Activated naive CD8-positive, alpha-beta T cell (primary cell): ENCODE measurements at regions not wholly inside any gene's neighbourhood (a gene's known extent, or its start where the extent isn't known, plus 50 kb on each side); places are given as distances from the start of the nearest gene placed in this dataset.

Experiments used
- H3K27ac Mint-ChIP-seq: one replicate; pipeline ENCODE4 v1.8.0; 2021; ENCODE audit warnings: mixed read lengths
- H3K27me3 Mint-ChIP-seq: one replicate; pipeline ENCODE4 v1.8.0; 2021; ENCODE audit warnings: mixed read lengths
- H3K36me3 Mint-ChIP-seq: one replicate; pipeline ENCODE4 v1.8.0; 2021; ENCODE audit warnings: mixed read lengths
- H3K4me1 Mint-ChIP-seq: one replicate; pipeline ENCODE4 v1.8.0; 2021; ENCODE audit warnings: low read depth, mixed read lengths
- H3K4me3 Mint-ChIP-seq: one replicate; pipeline ENCODE4 v1.8.0; 2021; ENCODE audit warnings: mild to moderate bottlenecking, mixed read lengths
- H3K9me3 Mint-ChIP-seq: one replicate; pipeline ENCODE4 v1.8.0; 2021; ENCODE audit warnings: low read depth, mixed read lengths

DNA sequence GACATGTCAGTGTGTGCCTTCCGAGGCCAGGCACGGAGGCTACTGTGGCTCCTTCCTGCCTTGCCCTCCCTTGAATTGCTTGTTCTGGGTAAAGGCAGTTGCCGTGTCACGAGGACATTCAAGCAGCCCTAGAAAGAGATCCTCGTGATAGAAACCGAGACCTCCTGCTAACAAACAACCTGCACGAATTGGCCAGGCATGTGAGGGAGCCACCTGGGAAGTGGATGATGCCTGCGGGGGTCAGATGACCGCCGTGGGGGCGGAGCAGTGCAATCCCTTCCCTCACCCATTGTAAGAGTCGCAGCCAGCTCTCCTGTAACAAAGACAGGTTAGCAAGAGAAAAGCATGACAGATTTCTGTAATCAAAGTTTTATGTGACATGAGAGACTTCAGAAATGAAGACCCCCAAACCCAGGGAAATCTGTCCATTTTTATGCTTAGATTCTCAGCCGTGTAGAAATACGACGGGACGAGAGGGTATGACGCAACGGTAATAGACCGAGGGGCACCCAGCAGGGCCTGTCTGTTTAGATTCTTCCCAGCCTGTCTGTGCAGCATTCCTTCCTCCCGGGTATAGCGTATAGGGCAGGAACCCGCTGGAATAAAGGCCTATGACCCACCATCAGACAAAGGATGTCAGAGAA, 241.7 kb downstream of the GATA3 start:
- Mint-ChIP-seq H3K27me3 (no peaks in the 10 kb centered on the region), H3K27ac (no peak overlapping the region), H3K4me3 (no peak overlapping the region)

DNA sequence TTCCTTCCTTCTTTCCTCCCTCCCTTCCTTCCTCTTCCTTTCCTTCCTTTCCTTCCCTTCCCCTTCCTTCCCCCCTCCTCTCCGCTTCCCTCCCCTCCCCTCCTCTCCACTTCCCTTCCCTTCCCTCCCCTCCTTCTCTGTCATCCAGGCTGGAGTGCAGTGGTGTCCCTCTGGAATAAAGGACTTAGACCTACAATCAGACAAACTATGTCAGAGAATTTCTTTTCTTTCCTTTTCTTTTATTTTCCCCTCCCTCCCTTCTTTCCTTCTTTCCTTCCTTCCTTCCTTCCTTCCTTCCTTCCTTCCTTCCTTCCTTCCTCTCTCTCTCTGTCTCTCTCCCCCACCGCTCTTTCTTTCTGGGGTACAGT, 242.2 kb downstream of the GATA3 start:
- H3K36me3 Mint-ChIP-seq = no peaks in the 10 kb centered on the region
- no peaks in the 10 kb centered on the region for H3K27me3 Mint-ChIP-seq
- H3K27ac Mint-ChIP-seq = no peak overlapping the region
- no peaks in the 10 kb centered on the region for H3K9me3 Mint-ChIP-seq
- H3K4me3 Mint-ChIP-seq = no peak overlapping the region
- peaks cover 2% of the 10 kb centered on the region for H3K4me1 Mint-ChIP-seq

More for the DNA sequence above, 241.7 kb downstream of the GATA3 start:
- H3K9me3 Mint-ChIP-seq = no peaks in the 10 kb centered on the region
- no peaks in the 10 kb centered on the region for H3K36me3 Mint-ChIP-seq
- peaks cover 2% of the 10 kb centered on the region for H3K4me1 Mint-ChIP-seq

DNA sequence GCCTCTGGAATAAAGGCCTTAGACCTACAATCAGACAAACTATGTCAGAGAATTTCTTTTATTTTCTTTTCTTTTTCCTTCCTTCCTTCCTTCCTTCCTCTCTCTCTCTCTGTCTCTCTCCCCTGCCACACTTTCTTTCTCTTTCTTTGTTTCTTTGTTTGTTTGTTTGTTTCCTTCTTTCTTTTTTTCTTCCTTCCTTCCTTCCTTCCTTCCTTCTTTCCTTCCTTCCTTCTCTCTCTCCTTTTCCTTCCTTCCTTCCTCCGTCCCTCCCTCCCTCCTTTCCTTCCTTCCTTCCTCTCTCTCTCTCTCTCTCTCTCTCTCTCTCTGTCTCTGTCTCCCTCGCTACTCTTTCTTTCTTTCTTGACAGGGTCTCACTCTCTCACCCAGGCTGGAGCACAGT, 242.6 kb downstream of the GATA3 start:
- no peak overlapping the region for H3K4me3 Mint-ChIP-seq

DNA sequence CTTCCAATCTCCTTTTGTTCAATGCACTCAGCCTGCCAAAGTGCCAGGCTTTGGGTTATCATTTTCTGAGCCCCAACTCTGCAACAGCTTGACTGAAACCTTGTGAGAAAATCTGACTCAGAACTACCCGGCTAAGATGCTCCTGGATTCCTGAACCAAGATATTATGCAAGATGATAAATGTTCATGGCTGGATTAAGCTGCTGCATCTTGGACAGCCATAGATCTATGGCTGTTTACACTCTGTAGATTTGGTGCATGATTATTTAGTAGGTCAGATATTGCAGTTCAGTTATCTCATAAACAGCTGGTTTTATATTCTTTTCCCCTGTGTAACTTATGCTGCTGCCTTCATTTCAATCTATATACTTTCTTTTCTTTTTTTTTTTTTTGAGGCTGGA, 243.5 kb downstream of the GATA3 start:
- no peaks in the 10 kb centered on the region for H3K9me3 Mint-ChIP-seq
- no peaks in the 10 kb centered on the region for H3K36me3 Mint-ChIP-seq
- H3K27me3 Mint-ChIP-seq = no peaks in the 10 kb centered on the region
- H3K4me3 Mint-ChIP-seq = no peak overlapping the region
- H3K4me1 Mint-ChIP-seq = peaks cover 2% of the 10 kb centered on the region
- no peak overlapping the region for H3K27ac Mint-ChIP-seq

More for the DNA sequence above, 242.6 kb downstream of the GATA3 start:
- no peaks in the 10 kb centered on the region for H3K27me3 Mint-ChIP-seq
- peaks cover 2% of the 10 kb centered on the region for H3K4me1 Mint-ChIP-seq
- H3K36me3 Mint-ChIP-seq = no peaks in the 10 kb centered on the region
- no peaks in the 10 kb centered on the region for H3K9me3 Mint-ChIP-seq
- H3K27ac Mint-ChIP-seq = no peak overlapping the region

DNA sequence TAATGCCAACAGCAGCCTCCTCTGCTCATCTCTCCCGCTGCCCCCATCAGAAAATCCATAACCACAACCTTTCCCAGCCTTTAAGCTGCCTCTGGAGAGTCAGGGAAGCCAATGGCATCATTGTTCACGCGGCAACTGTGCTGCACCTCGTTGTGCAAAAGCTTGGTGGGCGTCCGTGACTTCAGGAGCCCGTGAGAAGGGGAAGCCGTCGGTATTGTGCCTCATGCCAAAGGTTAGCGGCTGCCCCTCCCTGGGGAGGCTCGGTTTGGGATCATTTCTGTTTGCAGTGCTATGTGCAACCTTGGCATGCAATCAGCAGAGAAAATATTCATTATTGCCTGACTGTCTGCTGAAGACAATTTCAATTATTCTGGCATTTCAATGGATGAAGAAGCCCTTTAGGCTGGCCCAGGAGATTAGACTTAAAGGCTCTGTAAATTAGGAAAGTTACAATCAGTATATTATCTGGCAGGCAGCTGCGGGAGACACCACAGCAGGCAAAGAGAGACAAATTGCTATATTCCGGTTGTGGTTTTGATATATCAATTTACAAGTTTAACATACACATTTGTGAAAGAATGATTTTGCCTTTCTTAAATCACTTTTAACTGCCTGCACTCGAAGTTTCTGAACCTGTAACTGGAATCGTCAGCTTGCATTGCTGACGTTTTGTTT, 244.5 kb downstream of the GATA3 start:
- H3K27me3 Mint-ChIP-seq = no peaks in the 10 kb centered on the region
- no peak overlapping the region for H3K4me3 Mint-ChIP-seq
- H3K36me3 Mint-ChIP-seq = no peaks in the 10 kb centered on the region
- no peak overlapping the region for H3K27ac Mint-ChIP-seq
- peaks cover 2% of the 10 kb centered on the region for H3K4me1 Mint-ChIP-seq
- no peaks in the 10 kb centered on the region for H3K9me3 Mint-ChIP-seq

DNA sequence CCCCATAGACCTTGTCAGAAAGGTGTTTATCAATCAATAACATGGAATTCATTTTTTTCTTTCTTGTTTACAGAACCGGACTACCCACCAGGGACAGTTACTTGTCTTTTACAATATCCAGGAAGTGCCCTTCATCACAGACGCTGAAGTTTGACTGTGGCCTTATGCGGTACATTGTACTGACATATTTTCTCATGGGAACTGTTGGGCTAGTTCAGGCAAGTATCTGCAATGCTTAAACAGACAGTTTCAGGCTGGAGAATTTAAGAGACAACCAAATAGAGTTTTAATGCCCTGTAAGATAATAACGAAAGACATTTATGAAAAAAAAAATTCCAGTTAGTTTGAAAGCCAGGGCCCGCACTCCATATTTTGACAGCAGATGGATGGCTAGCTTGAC, 246.4 kb downstream of the GATA3 start:
- Mint-ChIP-seq H3K27me3 (no peaks in the 10 kb centered on the region), H3K9me3 (no peaks in the 10 kb centered on the region), H3K4me1 (peaks cover 1% of the 10 kb centered on the region), H3K27ac (no peak overlapping the region), H3K4me3 (no peak overlapping the region), H3K36me3 (no peaks in the 10 kb centered on the region)

DNA sequence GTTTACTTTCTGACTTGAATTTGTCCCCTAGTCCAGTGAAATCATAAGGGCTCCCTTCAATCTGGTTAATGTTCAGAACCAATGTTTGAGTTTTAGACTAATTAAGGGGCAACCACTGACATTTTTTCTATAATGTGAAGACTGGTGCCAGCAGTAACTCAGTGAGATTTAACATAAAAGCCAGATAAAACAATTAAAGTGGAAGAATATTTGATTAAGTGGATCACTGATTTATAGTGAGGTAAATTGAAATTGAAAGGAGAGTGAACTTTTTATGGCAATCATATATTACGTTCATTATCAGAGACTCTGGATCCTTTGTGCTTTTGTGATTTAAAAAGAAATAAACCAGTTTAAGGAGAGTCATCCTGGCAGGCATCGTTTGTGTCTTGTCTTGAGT, 246.8 kb downstream of the GATA3 start:
- H3K4me3 Mint-ChIP-seq = no peak overlapping the region
- no peaks in the 10 kb centered on the region for H3K36me3 Mint-ChIP-seq
- H3K27ac Mint-ChIP-seq = no peak overlapping the region
- no peaks in the 10 kb centered on the region for H3K9me3 Mint-ChIP-seq
- peaks cover 1% of the 10 kb centered on the region for H3K4me1 Mint-ChIP-seq
- no peaks in the 10 kb centered on the region for H3K27me3 Mint-ChIP-seq

DNA sequence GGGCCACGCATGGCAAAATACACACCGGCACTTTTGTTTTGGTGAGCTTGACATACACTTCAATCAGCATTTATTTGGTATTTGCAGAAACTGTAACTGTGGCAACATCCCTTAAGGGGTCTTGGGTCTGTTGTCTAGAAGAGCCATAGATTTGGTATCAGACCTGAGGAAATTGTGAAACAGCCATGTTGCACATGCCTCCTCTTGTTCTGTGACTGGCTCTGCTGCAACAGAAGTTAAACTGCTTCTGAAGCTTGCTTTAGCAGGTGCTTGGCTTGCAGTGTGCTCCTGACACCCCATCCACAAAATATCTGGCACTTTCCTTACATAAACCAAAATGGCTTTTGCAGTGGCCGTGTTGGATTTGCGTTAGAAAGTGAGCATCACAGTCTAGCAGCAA, 247.3 kb downstream of the GATA3 start:
- no peak overlapping the region for H3K27ac Mint-ChIP-seq
- H3K9me3 Mint-ChIP-seq = no peaks in the 10 kb centered on the region
- no peaks in the 10 kb centered on the region for H3K27me3 Mint-ChIP-seq
- no peaks in the 10 kb centered on the region for H3K36me3 Mint-ChIP-seq
- no peak overlapping the region for H3K4me3 Mint-ChIP-seq
- peaks cover 1% of the 10 kb centered on the region for H3K4me1 Mint-ChIP-seq

DNA sequence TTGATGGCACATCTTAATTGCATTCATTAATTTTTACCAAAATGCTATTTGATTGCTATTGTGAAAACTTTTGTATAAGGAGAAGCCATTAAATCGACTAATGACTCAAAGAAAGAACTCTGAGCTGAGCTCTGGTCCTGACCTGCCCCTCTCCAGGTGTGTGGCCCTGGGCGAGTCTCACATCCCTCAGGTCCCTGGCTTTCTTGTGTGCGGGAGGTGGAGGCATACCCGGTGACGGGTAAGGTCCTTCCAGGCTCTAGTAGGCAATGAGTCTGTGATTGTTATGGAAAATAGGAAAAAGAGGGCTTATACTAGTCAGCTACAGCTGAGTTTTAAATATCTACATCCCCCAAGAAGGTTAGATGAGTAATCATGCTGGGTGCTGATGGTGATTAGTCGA, 248.1 kb downstream of the GATA3 start:
- no peaks in the 10 kb centered on the region for H3K27me3 Mint-ChIP-seq
- H3K4me1 Mint-ChIP-seq = peaks cover 3% of the 10 kb centered on the region
- no peaks in the 10 kb centered on the region for H3K9me3 Mint-ChIP-seq
- no peak overlapping the region for H3K27ac Mint-ChIP-seq
- no peak overlapping the region for H3K4me3 Mint-ChIP-seq
- H3K36me3 Mint-ChIP-seq = no peaks in the 10 kb centered on the region

DNA sequence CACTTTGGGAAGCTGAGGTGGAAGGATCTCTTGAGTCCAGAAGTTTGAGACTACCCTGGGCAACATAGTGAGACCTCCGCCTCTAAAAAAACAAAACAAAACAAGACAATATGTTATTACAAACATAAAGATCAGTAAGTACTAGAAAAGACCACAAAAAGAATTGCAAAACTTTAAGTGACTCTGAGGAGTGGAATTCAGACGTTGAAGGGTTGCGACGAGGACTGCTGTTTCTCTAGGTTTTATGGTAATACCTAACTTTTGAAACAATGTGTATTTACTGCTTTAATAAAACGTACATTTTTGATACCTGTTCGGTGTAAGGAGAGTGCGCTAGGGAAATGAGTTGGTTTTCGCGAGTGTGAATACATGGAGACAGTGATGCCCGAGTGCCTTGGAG, 250.4 kb downstream of the GATA3 start:
- H3K4me1 Mint-ChIP-seq = peaks cover 3% of the 10 kb centered on the region
- no peak overlapping the region for H3K27ac Mint-ChIP-seq
- H3K27me3 Mint-ChIP-seq = no peaks in the 10 kb centered on the region
- H3K9me3 Mint-ChIP-seq = no peaks in the 10 kb centered on the region
- no peak overlapping the region for H3K4me3 Mint-ChIP-seq
- no peaks in the 10 kb centered on the region for H3K36me3 Mint-ChIP-seq

DNA sequence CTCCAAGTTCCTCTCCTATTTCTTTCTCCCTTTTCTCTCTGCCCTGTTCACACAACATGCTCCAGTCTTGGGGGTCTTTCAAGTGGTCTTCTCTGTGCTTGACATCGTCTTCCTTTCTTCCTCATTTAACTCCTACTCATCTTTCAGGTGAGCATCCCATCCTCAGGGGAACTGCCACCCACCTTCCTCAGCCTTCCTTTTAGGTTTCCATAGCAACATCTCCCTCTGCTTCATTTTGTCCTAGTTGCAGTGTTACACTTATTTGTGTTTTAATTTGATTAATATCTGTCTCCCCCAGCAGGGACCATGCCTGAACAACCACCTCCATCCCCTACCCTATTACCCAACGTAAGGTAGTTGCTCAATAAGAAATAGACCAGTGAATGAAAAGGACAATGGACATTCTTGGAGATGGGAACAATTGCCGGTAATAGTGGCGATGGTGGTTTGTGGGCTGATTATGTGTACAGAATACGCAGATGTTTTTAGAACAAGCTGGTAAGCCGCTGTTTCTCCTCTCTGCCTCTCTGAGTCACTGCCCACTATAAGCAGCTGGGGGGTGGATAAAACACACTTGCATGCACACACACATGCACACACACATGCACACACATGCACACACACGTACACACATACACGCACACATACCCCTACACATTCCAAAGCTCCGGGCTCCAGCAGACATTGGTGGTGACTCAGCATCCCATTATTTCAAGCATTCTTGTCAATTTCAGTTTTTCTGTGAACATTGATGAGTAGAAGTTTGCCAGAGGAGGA, 251.6 kb downstream of the GATA3 start:
- no peaks in the 10 kb centered on the region for H3K36me3 Mint-ChIP-seq
- H3K27ac Mint-ChIP-seq = no peak overlapping the region
- no peaks in the 10 kb centered on the region for H3K27me3 Mint-ChIP-seq
- H3K9me3 Mint-ChIP-seq = no peaks in the 10 kb centered on the region
- H3K4me3 Mint-ChIP-seq = no peak overlapping the region
- peaks cover 3% of the 10 kb centered on the region for H3K4me1 Mint-ChIP-seq

DNA sequence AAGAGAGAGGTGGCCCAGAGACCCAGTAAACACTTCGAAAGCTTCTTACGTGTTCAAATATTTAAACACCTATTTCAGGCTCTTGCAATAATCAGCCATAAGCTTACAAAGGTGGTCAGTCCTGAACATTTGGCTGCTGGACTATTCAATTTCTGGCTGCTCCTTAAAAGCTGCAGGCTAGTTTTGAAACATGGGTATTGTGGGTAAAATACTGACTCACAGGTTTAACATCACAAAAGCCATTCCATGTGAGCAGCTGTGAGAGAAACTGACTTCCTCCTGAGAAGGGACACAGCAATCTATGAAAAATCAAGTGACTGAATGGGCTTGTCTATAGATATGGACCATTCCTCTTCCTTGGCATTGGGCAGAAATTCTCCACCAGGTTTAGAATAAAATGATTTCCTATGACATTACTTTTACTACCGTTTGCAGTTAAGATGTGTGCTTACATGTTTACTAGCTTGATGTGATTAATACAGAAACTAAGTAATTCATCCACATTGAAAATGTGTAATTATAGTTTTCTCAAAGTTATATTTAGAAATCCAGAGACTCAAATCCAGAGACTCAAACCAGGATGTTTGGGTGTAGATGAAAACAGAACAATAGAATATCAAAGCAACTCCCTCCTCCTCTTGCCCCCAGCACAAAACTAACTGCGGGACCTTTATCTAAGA, 252.3 kb downstream of the GATA3 start:
- Mint-ChIP-seq H3K4me3 (no peak overlapping the region), H3K27ac (no peak overlapping the region), H3K9me3 (no peaks in the 10 kb centered on the region), H3K27me3 (no peaks in the 10 kb centered on the region), H3K4me1 (peaks cover 8% of the 10 kb centered on the region), H3K36me3 (no peaks in the 10 kb centered on the region)

DNA sequence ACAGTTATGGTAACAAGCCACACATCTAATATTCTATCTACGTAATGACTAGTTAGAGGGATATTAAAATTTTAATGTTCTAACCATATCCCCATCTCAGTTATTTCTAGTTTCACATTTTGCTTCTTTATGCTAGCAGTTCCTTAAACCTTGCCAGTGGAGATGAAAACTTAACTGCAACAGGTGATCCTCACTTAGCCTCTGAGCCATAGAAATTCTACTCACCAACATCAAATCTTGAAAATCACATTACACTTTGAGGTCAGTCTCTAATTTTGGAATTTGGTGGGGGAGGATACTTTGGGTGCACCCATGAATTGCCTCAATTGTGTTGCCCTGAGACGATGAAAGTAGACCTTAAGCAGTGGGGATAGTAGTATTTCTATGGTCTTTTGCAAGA, 256.4 kb downstream of the GATA3 start:
- no peak overlapping the region for H3K4me3 Mint-ChIP-seq
- H3K36me3 Mint-ChIP-seq = no peaks in the 10 kb centered on the region
- no peaks in the 10 kb centered on the region for H3K9me3 Mint-ChIP-seq
- H3K27me3 Mint-ChIP-seq = no peaks in the 10 kb centered on the region
- H3K4me1 Mint-ChIP-seq = peaks cover 19% of the 10 kb centered on the region
- H3K27ac Mint-ChIP-seq = no peak overlapping the region

DNA sequence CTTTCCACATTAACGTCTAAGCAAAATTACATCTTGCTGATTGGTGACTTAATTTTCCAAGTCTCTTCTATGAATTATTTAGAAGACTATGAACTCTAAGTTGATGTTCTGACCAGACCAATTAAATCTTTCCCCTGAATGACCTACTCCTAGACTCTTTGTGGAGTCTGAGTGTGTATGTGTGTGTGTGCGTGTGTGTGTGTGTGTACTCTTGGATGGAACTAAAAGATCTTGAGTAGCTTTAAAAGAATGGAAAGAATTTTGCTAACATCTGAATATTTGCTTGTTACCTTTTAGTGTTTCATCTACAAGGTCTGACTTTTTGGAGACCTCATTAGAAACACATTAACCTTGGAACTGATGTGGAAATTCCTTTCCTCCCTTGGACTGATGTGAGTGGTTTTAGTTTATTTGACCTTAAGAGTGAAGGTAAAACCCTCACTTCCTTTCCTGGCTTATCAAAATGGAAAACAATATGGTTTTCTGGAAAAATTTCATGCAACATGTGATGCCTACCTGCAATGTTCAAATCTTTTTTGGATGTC, 257.1 kb downstream of the GATA3 start:
- peaks cover 20% of the 10 kb centered on the region for H3K4me1 Mint-ChIP-seq
- no peak overlapping the region for H3K4me3 Mint-ChIP-seq
- no peak overlapping the region for H3K27ac Mint-ChIP-seq

DNA sequence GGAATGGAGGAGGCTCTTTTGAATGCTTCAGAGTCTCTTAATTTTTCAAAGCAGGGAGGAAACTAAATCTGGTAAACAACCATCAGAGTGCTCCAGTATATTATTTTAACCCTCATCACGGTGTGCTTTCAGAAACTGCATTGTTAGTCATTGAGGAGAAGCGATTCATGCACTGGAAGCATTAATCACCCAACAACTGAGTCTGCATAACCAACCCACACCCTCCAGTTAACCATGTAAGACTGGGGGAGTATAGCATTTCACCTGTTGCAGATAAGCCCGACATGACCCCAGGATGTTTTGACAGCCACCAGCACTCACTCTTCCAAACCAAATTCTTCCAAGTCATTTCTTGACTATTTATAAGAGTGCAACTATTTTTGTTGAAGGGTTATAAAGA, 257.6 kb downstream of the GATA3 start:
- Mint-ChIP-seq H3K4me1 (peaks cover 20% of the 10 kb centered on the region), H3K4me3 (no peak overlapping the region), H3K27me3 (no peaks in the 10 kb centered on the region), H3K9me3 (no peaks in the 10 kb centered on the region), H3K36me3 (no peaks in the 10 kb centered on the region), H3K27ac (no peak overlapping the region)

More for the DNA sequence above, 257.1 kb downstream of the GATA3 start:
- H3K9me3 Mint-ChIP-seq = no peaks in the 10 kb centered on the region
- H3K36me3 Mint-ChIP-seq = no peaks in the 10 kb centered on the region
- H3K27me3 Mint-ChIP-seq = no peaks in the 10 kb centered on the region
